IPS-20b (cell line): ENCODE measurements at regions not wholly inside any gene's neighbourhood (a gene's known extent, or its start where the extent isn't known, plus 50 kb on each side); places are given as distances from the start of the nearest gene placed in this dataset.

ENCODE experiments used
- H3K27ac ChIP-seq: one replicate; pipeline ENCODE4 v1.5.1; 2013; ENCODE audit warnings: low read length
- H3K27me3 ChIP-seq: 2 replicates; pipeline ENCODE4 v1.6.1; 2013; ENCODE audit warnings: mild to moderate bottlenecking, low read length, inconsistent platforms; ENCODE audit not compliant: insufficient read depth
- H3K36me3 ChIP-seq: 2 replicates; pipeline ENCODE4 v1.6.1; 2013; ENCODE audit warnings: low read depth, mild to moderate bottlenecking, inconsistent platforms, low read length, moderate library complexity; ENCODE audit not compliant: insufficient read depth
- H3K4me1 ChIP-seq: 2 replicates; pipeline ENCODE4 v1.6.1; 2013; ENCODE audit warnings: mild to moderate bottlenecking, control low read depth, inconsistent platforms, low read length, moderate library complexity; ENCODE audit not compliant: insufficient read depth
- H3K4me3 ChIP-seq: 2 replicates; pipeline ENCODE4 v1.5.1; 2013; ENCODE audit warnings: mild to moderate bottlenecking, low read length, inconsistent platforms
- H3K9ac ChIP-seq: 2 replicates; pipeline ENCODE4 v1.6.1; 2013; ENCODE audit warnings: low read depth, mild to moderate bottlenecking, inconsistent platforms, low read length, moderate library complexity
- H3K9me3 ChIP-seq: 2 replicates; pipeline ENCODE4 v1.6.1; 2013; ENCODE audit warnings: mild to moderate bottlenecking, low read depth, low read length, inconsistent platforms; ENCODE audit not compliant: insufficient read depth

DNA sequence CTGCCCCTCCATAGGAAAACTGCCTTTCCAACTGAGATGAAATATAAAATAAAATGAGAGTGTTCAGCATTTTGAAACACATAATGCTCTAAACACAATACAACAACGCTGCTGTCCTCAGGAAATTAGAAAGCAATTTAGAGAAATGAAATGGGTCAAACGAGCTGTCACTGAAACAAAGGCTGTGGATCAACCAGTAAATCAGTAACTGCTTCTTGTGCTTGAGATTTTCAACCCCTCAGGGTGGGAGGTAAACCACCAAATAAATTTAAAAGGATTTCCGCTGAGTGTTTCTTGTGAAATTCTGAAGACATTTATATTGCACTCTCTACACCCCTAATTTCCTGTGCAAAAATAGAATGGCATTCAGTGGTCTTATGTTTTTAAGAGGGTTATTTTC, 657.1 kb upstream of the SEL1L start:
- no peak overlapping the region for H3K4me3 ChIP-seq
- H3K9ac ChIP-seq = no peak overlapping the region
- H3K36me3 ChIP-seq = no peaks in the 10 kb centered on the region
- H3K4me1 ChIP-seq = no peaks in the 10 kb centered on the region
- H3K27ac ChIP-seq = no peak overlapping the region
- no peaks in the 10 kb centered on the region for H3K27me3 ChIP-seq
- peaks cover 9% of the 10 kb centered on the region; the same call in 1 of the 2 replicates for H3K9me3 ChIP-seq

DNA sequence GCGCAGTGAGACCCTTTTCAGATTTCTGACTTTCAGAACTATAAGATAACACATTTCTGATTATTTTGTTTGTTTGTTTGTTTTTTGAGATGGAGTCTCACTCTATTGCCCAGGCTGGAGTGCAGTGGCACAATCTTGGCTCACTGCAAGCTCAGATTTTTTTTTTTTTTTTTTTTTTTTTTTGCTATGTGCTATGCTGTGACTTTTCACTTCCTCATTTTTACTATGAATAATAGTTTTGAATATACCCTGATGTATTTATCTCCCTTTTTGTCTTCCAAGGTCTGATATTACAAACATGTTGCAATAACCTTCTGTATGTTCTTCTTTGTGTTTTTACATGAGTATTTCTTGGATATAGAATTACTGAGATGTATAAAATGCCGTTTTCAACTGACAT, 658.7 kb upstream of the SEL1L start:
- H3K4me3 ChIP-seq = no peak overlapping the region
- no peak overlapping the region for H3K27ac ChIP-seq
- H3K9ac ChIP-seq = no peak overlapping the region
- H3K36me3 ChIP-seq = no peaks in the 10 kb centered on the region
- H3K9me3 ChIP-seq = peaks cover 9% of the 10 kb centered on the region; the same call in 1 of the 2 replicates
- no peaks in the 10 kb centered on the region for H3K27me3 ChIP-seq
- H3K4me1 ChIP-seq = no peaks in the 10 kb centered on the region; the same call in 1 of the 2 replicates

DNA sequence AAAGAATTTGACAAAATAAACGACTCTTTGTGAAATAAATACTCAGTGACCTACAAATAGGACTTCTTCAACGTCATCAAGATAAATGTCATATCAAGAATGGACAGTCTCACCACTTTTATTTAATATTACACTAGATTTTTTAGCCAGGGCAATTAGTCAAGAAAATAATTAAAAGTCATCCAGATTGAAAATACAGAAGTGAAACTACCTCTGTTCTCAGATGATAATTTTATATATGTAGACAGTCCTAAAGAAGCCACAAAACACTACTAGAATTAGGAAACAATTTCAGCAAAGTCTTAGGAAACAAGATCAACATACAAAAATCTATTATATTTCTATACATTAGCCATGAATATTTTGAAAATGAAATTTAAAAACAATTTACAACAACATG, 689.6 kb upstream of the SEL1L start:
- Histone ChIP-seq H3K9ac (no peak overlapping the region), H3K36me3 (no peaks in the 10 kb centered on the region), H3K9me3 (no peaks in the 10 kb centered on the region), H3K27me3 (no peaks in the 10 kb centered on the region), H3K4me3 (no peak overlapping the region), H3K27ac (no peak overlapping the region), H3K4me1 (no peaks in the 10 kb centered on the region)

DNA sequence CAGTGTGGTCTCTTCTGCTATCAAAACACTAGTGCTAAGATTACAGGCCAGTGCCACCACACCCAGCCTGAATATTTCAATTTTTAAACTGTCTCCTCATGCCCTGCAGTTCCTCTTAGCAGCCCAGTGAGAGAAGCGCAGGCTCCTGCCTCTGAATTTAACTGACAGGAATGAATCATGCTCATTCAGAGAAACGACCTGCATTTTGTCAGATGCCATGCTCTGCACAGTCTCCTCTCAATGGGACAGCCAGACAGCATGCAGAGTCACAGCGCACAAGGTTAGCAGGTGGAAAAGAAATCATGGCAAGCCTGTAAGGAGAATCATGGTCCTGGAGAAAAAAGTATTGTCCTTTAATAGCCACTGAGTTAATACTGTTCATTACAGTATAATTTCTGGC, 691.0 kb upstream of the SEL1L start:
- Histone ChIP-seq H3K36me3 (no peaks in the 10 kb centered on the region), H3K27me3 (no peaks in the 10 kb centered on the region), H3K4me1 (no peaks in the 10 kb centered on the region), H3K4me3 (no peak overlapping the region), H3K27ac (no peak overlapping the region), H3K9ac (no peak overlapping the region), H3K9me3 (no peaks in the 10 kb centered on the region)

DNA sequence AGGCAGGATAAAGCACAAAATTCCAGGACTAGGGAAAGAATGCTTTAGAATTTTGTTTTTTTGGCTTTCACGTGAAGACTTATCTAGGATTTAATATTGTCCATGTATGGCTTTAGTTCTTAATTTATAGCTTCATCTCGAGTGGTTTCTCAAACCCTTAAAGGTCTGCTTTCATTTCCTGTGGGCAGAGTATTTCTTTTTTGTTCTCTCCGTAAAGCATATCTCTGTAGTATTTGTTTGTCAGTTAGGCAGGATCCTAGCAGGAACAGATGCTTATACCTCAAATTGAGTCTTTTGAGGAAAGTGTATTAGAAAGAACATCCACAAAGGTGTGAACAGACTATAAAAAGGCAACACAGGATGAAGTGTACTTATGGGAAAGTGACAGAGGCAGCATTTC, 697.1 kb upstream of the SEL1L start:
- Histone ChIP-seq H3K27me3 (no peaks in the 10 kb centered on the region), H3K9me3 (no peaks in the 10 kb centered on the region), H3K9ac (no peak overlapping the region), H3K4me3 (no peak overlapping the region), H3K4me1 (no peaks in the 10 kb centered on the region), H3K27ac (no peak overlapping the region), H3K36me3 (no peaks in the 10 kb centered on the region)

DNA sequence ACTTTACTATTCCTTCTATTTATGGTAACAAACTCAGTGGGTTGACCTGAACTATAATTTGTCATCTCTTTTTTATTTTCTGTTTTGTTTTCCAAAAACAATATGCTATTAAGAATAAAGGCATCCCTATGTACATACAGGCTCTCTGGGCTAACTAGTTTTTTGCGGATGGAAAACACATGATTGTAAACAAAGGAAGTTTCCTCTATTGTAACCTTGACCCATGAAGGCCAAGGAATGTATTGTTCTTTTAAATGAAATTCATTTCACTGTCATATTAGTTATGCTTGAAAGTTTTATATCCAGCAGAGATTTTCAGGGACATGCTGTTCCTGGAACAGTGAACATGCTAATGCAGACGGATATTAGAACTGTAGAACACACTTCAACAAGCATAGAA, 705.0 kb upstream of the SEL1L start:
- Histone ChIP-seq H3K9me3 (no peaks in the 10 kb centered on the region), H3K9ac (no peak overlapping the region), H3K27ac (no peak overlapping the region), H3K4me1 (no peaks in the 10 kb centered on the region), H3K27me3 (no peaks in the 10 kb centered on the region), H3K36me3 (no peaks in the 10 kb centered on the region), H3K4me3 (no peak overlapping the region)

DNA sequence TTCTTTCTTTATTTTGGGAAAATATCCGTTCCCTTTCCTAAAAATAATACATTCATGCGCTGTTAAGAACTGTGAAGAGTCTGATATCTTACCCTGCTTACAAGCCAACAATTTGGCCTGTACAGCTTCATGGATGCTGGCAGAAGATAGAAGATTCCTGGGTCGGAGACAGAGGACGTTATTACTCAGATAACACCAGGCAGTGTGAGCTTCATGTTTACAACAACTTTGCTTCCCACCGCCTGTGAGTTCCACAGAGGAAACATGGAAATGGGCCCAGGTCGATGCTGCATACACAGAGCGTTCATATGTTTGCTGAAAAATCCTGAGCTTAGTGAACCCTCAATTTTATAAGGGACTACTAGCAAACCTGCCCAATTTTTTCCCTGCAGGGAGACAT, 705.6 kb upstream of the SEL1L start:
- H3K4me3 ChIP-seq = no peak overlapping the region
- H3K27me3 ChIP-seq = no peaks in the 10 kb centered on the region
- H3K36me3 ChIP-seq = no peaks in the 10 kb centered on the region
- H3K4me1 ChIP-seq = no peaks in the 10 kb centered on the region
- H3K9ac ChIP-seq = no peak overlapping the region
- H3K27ac ChIP-seq = no peak overlapping the region
- H3K9me3 ChIP-seq = no peaks in the 10 kb centered on the region

DNA sequence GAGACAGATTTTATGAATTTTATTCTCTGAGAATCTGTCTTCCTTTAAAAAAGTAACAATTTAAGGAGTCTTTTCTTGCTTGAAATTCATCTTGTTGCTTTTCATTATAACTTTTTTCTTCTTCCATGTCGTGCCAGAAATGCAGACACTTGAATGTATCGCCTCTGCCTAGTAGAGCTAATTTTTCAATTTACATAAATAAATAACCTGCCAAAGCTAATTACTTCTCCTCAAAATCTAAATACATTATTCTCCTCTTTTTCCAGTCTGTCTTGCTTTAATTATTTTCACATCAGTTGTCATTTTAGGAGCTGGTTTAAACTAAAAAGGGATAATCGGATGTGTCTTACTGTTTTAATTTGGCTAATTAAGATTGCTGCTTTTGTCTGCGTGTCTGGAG, 711.1 kb upstream of the SEL1L start:
- H3K27ac ChIP-seq = no peak overlapping the region
- no peak overlapping the region for H3K4me3 ChIP-seq
- H3K4me1 ChIP-seq = no peaks in the 10 kb centered on the region
- H3K9me3 ChIP-seq = no peaks in the 10 kb centered on the region
- H3K9ac ChIP-seq = no peak overlapping the region
- no peaks in the 10 kb centered on the region for H3K36me3 ChIP-seq
- no peaks in the 10 kb centered on the region for H3K27me3 ChIP-seq

DNA sequence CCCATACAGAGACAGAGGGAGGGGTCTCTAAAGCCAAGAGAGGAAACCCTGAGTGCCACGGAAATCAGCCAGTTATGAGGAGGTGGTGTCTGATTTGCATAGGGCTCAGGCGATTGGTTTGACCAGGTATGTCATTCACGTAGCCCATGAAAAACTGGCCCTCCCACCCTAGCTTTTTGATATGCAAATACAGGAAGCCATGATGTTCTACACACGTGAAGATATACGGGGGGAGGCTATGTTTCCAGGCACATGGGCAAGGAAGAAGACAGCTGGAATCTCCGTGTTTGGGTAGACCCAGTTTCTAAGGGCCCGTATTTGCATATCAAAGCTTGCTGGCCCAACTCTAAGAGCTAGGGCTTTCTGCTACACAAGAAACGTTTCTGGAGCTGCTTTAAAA, 717.8 kb upstream of the SEL1L start:
- Histone ChIP-seq H3K4me3 (no peak overlapping the region), H3K36me3 (no peaks in the 10 kb centered on the region), H3K4me1 (no peaks in the 10 kb centered on the region), H3K27ac (no peak overlapping the region), H3K9ac (no peak overlapping the region), H3K27me3 (no peaks in the 10 kb centered on the region), H3K9me3 (no peaks in the 10 kb centered on the region)

DNA sequence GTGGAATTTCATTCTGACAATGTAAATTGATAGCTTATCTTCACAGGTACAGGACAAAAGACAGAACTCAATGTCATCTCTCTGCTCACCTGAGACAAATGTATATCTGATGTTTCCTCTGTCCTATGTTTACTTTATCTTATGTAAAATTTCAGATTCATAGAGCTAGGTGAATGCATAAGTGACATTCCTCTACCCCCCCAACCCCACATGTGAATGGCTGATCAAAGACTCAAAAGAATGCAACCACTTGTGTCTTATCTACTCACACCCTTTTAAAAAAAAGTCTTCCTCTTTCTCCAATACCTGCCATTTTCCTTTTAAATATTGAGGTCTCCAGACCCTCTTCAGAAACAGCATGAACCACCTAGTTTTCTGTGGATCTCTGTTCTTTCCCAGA, 736.6 kb upstream of the SEL1L start:
- Histone ChIP-seq H3K4me1 (no peaks in the 10 kb centered on the region; the same call in 1 of the 2 replicates), H3K9me3 (no peaks in the 10 kb centered on the region), H3K27ac (no peak overlapping the region), H3K9ac (no peak overlapping the region), H3K36me3 (no peaks in the 10 kb centered on the region), H3K27me3 (no peaks in the 10 kb centered on the region), H3K4me3 (no peak overlapping the region)

DNA sequence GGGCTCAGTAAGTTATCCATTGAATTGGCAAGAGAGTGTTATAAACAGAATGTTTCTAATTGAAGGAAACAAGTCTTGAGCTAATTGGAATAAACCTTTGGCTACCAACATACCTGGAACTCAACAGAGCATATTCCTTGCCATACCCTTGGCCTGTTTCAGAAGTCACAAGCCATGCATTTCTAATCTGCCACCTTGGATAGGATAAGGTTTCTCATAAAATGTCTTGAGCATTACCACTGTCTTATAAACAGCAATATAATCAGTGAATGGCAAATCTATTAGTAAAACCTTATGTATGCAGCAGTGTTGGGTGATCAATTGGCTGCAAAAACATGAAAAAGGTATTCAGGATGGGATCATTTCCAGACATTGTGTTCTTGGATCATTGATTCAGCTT, 765.2 kb upstream of the SEL1L start:
- H3K4me3 ChIP-seq = no peak overlapping the region
- no peaks in the 10 kb centered on the region for H3K9me3 ChIP-seq
- no peak overlapping the region for H3K27ac ChIP-seq
- no peaks in the 10 kb centered on the region for H3K4me1 ChIP-seq
- no peak overlapping the region for H3K9ac ChIP-seq
- H3K36me3 ChIP-seq = no peaks in the 10 kb centered on the region
- no peaks in the 10 kb centered on the region for H3K27me3 ChIP-seq

DNA sequence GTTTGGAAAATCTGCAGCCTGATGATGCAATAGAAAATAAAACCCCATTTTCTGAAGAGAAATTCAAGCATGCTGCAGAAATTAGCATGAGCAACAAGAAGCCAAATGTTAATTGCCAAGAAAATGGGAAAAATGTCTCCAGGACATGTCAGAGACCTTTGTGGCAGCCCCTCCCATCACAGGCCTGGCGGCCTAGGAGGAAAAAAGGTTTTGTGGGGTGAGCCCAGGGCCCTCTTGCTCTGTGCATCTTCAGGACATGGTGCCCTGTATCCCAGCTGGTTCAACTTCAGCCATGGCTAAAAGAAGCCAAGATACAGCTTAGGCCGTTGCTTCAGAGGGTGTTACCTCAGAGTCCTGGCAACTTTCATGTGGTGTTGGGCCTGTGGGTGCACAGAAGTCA, 775.5 kb upstream of the SEL1L start:
- no peak overlapping the region for H3K9ac ChIP-seq
- no peaks in the 10 kb centered on the region for H3K4me1 ChIP-seq
- no peaks in the 10 kb centered on the region for H3K36me3 ChIP-seq
- H3K27ac ChIP-seq = no peak overlapping the region
- H3K9me3 ChIP-seq = peaks cover 13% of the 10 kb centered on the region
- H3K4me3 ChIP-seq = no peak overlapping the region
- H3K27me3 ChIP-seq = no peaks in the 10 kb centered on the region

DNA sequence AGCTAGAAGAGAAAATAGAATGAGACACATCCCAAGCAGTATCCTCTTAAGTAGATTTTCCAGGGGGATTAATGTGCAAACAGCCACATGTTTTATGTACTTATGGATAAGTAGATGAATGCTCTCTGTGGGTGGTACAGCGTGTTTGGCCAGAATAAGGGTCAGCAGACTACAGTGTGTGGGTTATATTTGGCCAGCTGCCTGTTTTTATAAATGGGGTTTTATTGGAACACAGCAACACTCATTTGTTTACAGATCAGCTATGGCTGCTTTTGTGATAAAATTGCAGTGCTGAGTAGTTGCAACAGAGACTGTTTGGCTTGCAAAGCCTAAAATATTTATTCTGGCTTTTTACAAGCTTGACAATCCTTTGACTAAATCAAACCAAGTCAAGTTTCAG, 780.2 kb upstream of the SEL1L start:
- Histone ChIP-seq H3K4me1 (no peaks in the 10 kb centered on the region), H3K27me3 (no peaks in the 10 kb centered on the region), H3K9me3 (peaks cover 13% of the 10 kb centered on the region), H3K27ac (no peak overlapping the region), H3K4me3 (no peak overlapping the region), H3K36me3 (no peaks in the 10 kb centered on the region), H3K9ac (no peak overlapping the region)
